GM10248 (cell line): ENCODE measurements at regions not wholly inside any gene's neighbourhood (a gene's known extent, or its start where the extent isn't known, plus 50 kb on each side); places are given as distances from the start of the nearest gene placed in this dataset.
"Not testable (repeated sequence)": the region's sequence is repeated elsewhere in the genome, so short reads cannot be mapped to it uniquely, and the experiment has no call there.

Experiments used
- CTCF ChIA-PET: fragments of 300-600 bp; sonication (Branson Sonifier 250); formaldehyde crosslinking; extraction: SDS; loops from one replicate; lab custom pipeline; 2021; ENCODE audit warnings: antibody characterized with exemption; lab: Yijun Ruan, JAX
- POLR2A ChIA-PET: fragments of 350-650 bp; sonication (Branson Sonifier 250); formaldehyde crosslinking; extraction: SDS; loops from one replicate; lab custom pipeline; 2020; ENCODE audit warnings: antibody characterized with exemption; lab: Yijun Ruan, JAX
- DNase-seq: peaks from one replicate; pipeline ENCODE4 v3.0.0; 2012; ENCODE audit errors: extremely low spot score
- CTCF ChIP-seq: IDR thresholded peaks from 2 replicates; pipeline ENCODE4 v1.5.1; 2012; ENCODE audit warnings: mild to moderate bottlenecking, low read depth; ENCODE audit errors: extremely low read depth, missing control alignments, control extremely low read depth

- DNase-seq: no peak
- TF ChIP-seq CTCF: no peak
- CTCF ChIA-PET: interaction anchor here (1.2 kb wide), 1 partner anchor 11 kb away, joined by 3 read pairs; no protein-coding TSS in a partner anchor
- POLR2A ChIA-PET: no interaction called here
Measured at GRCh38 chr16:77113835-77114234, 77.2 kb upstream of the MON1B start.

DNA sequence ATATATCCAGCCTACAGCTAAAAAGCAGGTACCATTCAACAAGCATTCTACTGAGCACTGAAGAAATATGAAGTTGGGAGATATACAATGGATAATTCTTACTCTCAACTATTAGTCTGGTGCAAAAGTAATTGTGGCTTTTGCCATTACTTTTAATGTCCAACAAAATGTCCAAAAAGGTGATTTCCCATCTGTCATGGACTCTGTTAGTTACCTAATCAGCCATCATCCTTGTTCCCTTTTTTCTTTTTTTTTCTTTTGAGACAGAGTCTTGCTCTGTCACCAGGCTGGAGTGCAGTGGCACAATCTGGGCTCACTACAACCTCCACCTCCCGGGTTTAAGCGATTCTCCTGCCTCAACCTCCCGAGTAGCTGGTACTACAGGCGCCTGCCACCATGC, 76.6 kb upstream of the MON1B start:
- CTCF ChIA-PET: interaction anchor here (1.2 kb wide), 1 partner anchor 11 kb away, joined by 3 read pairs; no protein-coding TSS in a partner anchor
- DNase-seq, POLR2A ChIA-PET: not testable (repeated sequence)

GRCh38 chr16:77116856-77117255, 74.1 kb upstream of the MON1B start:
- ChIA-PET POLR2A (no interaction called here), CTCF (no interaction called here)
- DNase-seq: no peak
- TF ChIP-seq CTCF: no peak

DNA sequence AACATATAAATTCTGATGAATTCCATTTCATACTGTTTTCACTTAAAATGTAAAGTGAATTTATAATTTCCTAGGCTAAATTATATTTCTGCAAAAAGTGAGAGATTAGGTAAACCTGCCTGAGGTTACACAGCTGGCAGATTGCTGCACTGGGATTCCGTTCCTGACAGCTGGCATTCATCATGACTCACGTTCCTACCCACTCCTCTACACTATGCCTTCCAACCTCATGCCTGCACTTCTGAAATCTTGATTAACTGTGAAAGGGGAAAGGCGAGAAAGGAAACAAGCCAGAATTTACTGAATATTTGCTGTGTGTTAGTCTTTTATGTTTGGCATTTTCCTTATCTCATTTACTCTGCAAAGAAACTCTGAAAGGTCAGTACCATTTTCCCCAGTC, 73.3 kb upstream of the MON1B start:
- ChIA-PET POLR2A (no interaction called here), CTCF (no interaction called here)
- DNase-seq: no peak
- no peak for TF ChIP-seq CTCF

GRCh38 chr16:77131398-77131797, 59.6 kb upstream of the MON1B start:
- no peak for DNase-seq
- no peak for TF ChIP-seq CTCF
- CTCF ChIA-PET: no interaction called here
- POLR2A ChIA-PET: no interaction called here

- CTCF ChIA-PET: no interaction called here
Measured at GRCh38 chr16:77132051-77132618, 58.9 kb upstream of the MON1B start.

More at GRCh38 chr16:77132051-77132618, 58.9 kb upstream of the MON1B start:
- TF ChIP-seq CTCF: no peak
- POLR2A ChIA-PET: no interaction called here
- no peak for DNase-seq
